NCI-H1694 (cell line): ENCODE measurements at regions not wholly inside any gene's neighbourhood (a gene's known extent, or its start where the extent isn't known, plus 50 kb on each side); places are given as distances from the start of the nearest gene placed in this dataset.

ENCODE experiments used
- DNase-seq: peaks from one replicate; lab custom pipeline; 2025; lab: John Stamatoyannopoulos, UW

- no peak for DNase-seq
Measured at GRCh38 chr5:96026406-96027041, 64.9 kb upstream of the ELL2 start.

DNA sequence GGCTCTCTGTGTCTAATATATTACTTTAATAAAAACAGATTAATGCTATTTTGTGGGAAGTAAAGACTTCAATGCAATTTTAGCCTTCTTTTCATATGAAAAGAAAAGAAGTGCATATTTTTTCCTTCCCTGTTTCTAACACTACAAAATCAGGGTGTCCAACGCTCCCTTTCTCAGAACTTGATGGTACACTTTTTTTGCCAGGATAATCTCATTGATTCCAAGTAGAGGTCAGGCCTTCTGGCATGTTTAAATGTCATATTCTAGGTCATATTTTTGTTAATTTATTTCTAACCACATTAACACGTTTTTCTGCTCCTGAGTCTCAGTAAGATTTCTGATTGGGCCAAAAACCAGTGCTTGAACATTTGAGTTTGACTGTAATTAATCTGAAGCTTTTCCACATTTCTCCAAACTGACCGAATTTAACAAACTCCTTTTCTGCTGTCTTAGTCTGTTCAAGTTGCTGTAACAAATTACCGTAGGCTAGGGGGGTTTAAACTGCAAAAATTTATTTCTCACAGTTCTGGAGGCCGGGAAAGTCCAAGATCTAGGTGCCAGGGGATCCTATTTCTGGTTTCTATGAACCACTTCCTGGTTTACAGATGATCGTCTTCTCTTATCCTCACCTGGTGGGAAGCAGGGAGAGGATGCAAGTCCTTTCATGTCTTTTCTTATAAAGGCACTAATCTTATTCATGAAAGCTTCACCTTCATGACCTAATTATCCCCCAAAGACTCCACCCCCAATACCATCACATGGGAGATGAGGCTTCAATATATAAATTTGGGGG is 63.2 kb upstream of the ELL2 start:
- DNase-seq: no peak

GRCh38 chr5:96023518-96023917 is 61.9 kb upstream of the ELL2 start:
- DNase-seq: no peak

DNA sequence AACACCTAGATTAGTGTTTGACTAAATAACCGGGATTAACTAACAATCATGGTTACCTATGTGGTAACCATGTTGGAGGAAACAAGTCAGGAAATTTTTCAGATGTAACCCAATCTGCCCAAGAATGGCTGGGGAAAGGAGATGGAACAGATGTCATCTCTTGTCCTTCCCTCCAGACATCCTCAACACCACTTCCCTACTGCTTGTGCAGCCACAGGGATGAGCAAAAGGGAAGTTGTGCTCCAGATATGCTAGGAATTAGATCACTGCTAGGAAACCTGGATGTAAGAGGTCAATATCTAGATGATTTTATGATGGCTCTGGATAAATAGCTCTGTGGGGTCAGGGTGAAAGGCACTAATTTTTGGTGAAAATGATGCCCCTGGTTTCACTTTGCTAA is 61.3 kb upstream of the ELL2 start:
- DNase-seq: no peak

GRCh38 chr5:96017951-96018350 is 56.3 kb upstream of the ELL2 start:
- no peak for DNase-seq

- DNase-seq: no peak
Measured at GRCh38 chr5:96016216-96016615, 54.6 kb upstream of the ELL2 start.

GRCh38 chr5:96015709-96016108 is 54.1 kb upstream of the ELL2 start:
- DNase-seq: no peak

DNA sequence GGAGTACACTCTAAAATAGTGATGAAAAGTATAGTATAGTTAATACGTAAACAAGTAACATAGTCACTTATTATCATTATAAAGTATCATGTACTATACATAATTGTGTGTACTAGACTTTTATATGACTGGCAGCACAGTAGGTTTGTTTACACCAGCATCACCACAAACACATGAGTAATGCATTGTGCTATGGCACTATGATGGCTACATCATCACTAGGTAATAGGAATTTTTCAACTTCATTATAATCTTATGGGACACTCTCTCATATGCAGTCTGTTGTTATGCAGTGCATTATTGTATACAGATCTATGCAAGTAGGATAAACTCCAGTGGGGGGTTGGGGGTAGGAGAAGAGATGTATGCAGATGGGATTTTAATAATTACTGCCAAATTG is 52.7 kb upstream of the ELL2 start:
- no peak for DNase-seq

GRCh38 chr5:96013254-96013653 is 51.6 kb upstream of the ELL2 start:
- DNase-seq: no peak

- DNase-seq: no peak
Measured at GRCh38 chr5:96012399-96012798, 50.7 kb upstream of the ELL2 start.
